Uterus (tissue), 3 donors: ENCODE measurements at regions not wholly inside any gene's neighbourhood (a gene's known extent, or its start where the extent isn't known, plus 50 kb on each side); places are given as distances from the start of the nearest gene placed in this dataset.

Source experiments
- DNase-seq, 2 donors: peaks; one replicate each; pipeline ENCODE4 v3.0.0-alpha.2; 2019 to 2020
- H3K27ac ChIP-seq, 2 donors: fragments of 200-600 bp; sonication (generic); 1 replicate in 1 of 2; 2 replicates in 1 of 2; pipeline ENCODE4 v1.5.1; 2016 to 2018
- H3K27me3 ChIP-seq, 2 donors: fragments of 200-600 bp; sonication (generic); one replicate each; pipeline ENCODE4 v1.5.1; 2018 to 2019; ENCODE audit warnings: control low read depth in 1 of 2
- H3K36me3 ChIP-seq, 2 donors: fragments of 200-600 bp; sonication (generic); one replicate each; pipeline ENCODE4 v1.5.1; 2019; ENCODE audit warnings: control low read depth in 1 of 2
- H3K4me1 ChIP-seq, 2 donors: fragments of 200-600 bp; sonication (generic); one replicate each; pipeline ENCODE4 v1.5.1; 2018 to 2019; ENCODE audit warnings: control low read depth in 1 of 2
- H3K4me3 ChIP-seq, 2 donors: fragments of 200-600 bp; sonication (generic); 1 replicate in 1 of 2; 2 replicates in 1 of 2; pipeline ENCODE4 v1.5.1; 2018 to 2019; ENCODE audit warnings: mild to moderate bottlenecking in 1 of 2
- H3K9me3 ChIP-seq, 2 donors: fragments of 200-600 bp; sonication (generic); one replicate each; pipeline ENCODE4 v1.5.1; 2019; ENCODE audit warnings: control low read depth in 1 of 2
- CTCF ChIP-seq, 4 experiments: fragments of 200-600 bp in 2 of 4; fragments of 450-650 bp in 2 of 4; sonication (generic) in 2 of 4; IDR thresholded peaks; one replicate each; pipeline ENCODE4 v1.5.1; 2016 to 2019; ENCODE audit warnings: antibody characterized with exemption in 4 of 4, mild to moderate bottlenecking in 2 of 4, moderate library complexity in 1 of 4
- POLR2A ChIP-seq, 2 donors: fragments of 450-650 bp; IDR thresholded peaks; one replicate each; pipeline ENCODE4 v1.6.1; 2016; ENCODE audit warnings: antibody characterized with exemption in 2 of 2, mild to moderate bottlenecking in 1 of 2, moderate library complexity in 1 of 2
- intact Hi-C: fragments of 100-400 bp; cut with DNase I; formaldehyde crosslinking; loops from one replicate; pipeline ENCODE4 v1.15.1; 2023; ENCODE audit warnings: low total_unique reads
- donor health status: DM: yes; HTN: yes; CAD: no.

DNA sequence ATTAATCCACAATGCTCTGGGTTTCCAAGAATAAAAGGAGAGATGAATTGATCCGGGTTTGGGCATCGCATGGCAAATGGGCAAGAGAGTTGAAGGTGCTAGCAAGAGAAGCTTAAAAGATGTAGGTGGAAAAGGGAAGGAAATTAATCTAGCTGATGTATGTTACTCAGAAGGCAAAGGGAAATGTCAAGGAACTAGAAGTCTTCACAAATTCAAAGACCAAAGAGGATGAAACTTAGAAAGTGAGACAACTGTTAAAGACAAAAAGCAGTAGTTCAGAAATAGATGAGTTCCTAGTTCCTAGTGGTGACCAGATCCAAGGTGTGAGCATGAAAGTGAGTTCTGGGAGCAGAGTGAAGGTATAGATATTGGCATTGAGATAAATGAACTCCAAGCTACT is 228.3 kb downstream of the SEC23A start:
- DNase-seq: no peak
- Histone ChIP-seq H3K4me1 (no peaks in the 10 kb centered on the region), H3K27ac (no peak overlapping the region), H3K9me3 (no peaks in the 10 kb centered on the region), H3K4me3 (no peak overlapping the region), H3K27me3 (no peaks in the 10 kb centered on the region), H3K36me3 (no peaks in the 10 kb centered on the region)
- intact Hi-C loops: no loop called here
- no peak for TF ChIP-seq POLR2A (IDR thresholded peaks at IDR 0.05)
- TF ChIP-seq CTCF (IDR thresholded peaks at IDR 0.05): no peak

DNA sequence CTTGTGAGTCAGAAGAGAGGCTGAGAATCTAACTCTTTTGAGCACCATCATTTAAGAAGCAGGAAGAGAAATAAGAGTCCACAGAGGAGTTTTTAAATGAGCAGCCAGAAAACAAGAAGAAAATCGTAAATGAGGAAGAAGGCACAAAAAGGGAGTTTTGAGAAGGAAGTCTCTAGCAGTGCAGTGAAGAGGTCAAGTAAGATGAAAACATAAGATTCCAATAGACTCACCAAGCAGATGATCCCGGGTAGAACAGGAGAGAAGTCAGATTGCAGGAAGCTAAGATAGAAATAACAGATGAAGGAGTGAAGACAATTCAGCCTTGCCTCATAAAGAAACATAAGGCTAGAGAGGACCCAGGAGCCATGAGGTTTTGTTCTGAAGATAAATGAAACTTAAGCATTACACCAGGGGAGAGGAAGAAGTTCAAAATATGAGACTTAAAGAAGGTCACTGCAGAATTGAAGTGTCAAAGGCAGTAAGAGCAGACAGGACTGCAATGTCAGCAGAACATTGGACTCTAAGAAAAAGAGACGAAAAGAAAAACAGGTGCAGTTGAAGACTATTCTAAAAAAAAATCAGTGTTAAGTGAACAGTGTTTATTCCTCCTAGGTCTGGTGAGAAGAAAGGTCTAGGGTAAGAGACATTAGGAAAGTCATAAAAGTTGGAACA is 229.0 kb downstream of the SEC23A start:
- H3K9me3 ChIP-seq: no peaks in the 10 kb centered on the region
- no peak for TF ChIP-seq CTCF (IDR thresholded peaks at IDR 0.05)
- TF ChIP-seq POLR2A (IDR thresholded peaks at IDR 0.05): no peak
- no peak for DNase-seq
- H3K27ac ChIP-seq: no peak overlapping the region
- no peaks in the 10 kb centered on the region for H3K27me3 ChIP-seq
- H3K4me3 ChIP-seq: no peak overlapping the region
- H3K36me3 ChIP-seq: no peaks in the 10 kb centered on the region
- intact Hi-C loops: no loop called here
- H3K4me1 ChIP-seq: no peaks in the 10 kb centered on the region

DNA sequence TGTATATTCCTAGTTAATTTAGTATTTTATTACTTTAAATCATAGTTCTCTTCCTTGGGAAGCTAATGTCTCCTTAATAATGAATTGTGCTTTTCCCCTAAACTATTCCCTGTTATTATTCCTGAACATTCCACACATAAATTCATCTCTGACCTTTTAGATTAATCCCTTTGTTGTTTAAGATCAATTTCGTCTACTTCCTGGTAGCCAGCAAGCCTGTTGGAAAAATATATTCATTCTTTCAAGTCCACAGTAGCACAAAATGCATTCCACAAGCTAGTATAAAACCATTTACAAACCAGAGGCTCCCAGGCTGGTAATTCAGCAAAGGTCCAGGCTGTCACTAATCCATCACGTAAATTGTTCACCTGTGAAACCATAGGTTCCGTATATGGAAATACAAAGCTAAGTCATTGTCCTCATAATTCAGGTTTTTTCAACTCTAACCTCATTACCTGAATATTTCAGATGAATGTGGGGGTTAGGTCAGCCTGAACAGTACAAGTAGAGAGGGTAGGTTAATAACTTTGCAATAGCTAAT is 232.7 kb downstream of the SEC23A start:
- no peaks in the 10 kb centered on the region for H3K36me3 ChIP-seq
- TF ChIP-seq CTCF (IDR thresholded peaks at IDR 0.05): no peak
- no peak for DNase-seq
- intact Hi-C loops: no loop called here
- H3K9me3 ChIP-seq: no peaks in the 10 kb centered on the region
- no peak overlapping the region for H3K27ac ChIP-seq
- no peaks in the 10 kb centered on the region for H3K4me1 ChIP-seq
- no peaks in the 10 kb centered on the region for H3K27me3 ChIP-seq
- no peak overlapping the region for H3K4me3 ChIP-seq

- Histone ChIP-seq H3K9me3 (no peaks in the 10 kb centered on the region), H3K36me3 (no peaks in the 10 kb centered on the region), H3K4me1 (no peaks in the 10 kb centered on the region), H3K27ac (no peak overlapping the region), H3K4me3 (no peak overlapping the region), H3K27me3 (no peaks in the 10 kb centered on the region)
- intact Hi-C loops: no loop called here
- TF ChIP-seq CTCF (IDR thresholded peaks at IDR 0.05): no peak
- TF ChIP-seq POLR2A (IDR thresholded peaks at IDR 0.05): no peak
- no peak for DNase-seq
These were observed 234.4 kb downstream of the SEC23A start for GRCh38 chr14:38868399-38869290.

DNA sequence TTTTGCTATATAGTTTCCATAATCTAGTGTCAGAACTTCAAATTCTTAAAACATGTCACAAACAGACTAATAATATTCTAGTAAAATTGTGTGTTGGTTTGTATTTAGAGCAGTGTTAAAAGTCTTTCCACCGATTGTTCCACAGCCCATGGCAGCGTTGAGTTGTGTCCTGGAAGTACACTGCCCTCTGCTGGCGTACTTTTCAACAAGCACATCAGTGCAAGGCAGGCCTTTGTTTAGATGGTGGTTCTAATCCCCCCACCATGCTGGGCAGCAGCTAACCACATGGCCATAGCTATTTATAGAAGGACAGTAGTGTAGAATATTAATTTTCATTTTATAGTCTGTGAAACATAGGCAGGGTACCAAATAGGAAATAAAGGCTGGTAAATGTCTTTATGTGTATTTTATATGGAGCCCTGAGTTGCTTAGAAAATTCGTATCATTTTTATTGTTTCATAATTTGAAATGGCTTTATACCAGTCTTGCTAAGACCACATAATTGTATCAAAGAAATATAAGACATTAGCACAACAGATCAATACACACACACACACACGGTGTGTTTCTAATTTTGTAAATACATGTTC is 235.4 kb downstream of the SEC23A start:
- Histone ChIP-seq H3K4me1 (no peaks in the 10 kb centered on the region), H3K27me3 (no peaks in the 10 kb centered on the region), H3K27ac (no peak overlapping the region), H3K36me3 (no peaks in the 10 kb centered on the region), H3K4me3 (no peak overlapping the region), H3K9me3 (no peaks in the 10 kb centered on the region)
- intact Hi-C loops: no loop called here
- no peak for TF ChIP-seq POLR2A (IDR thresholded peaks at IDR 0.05)
- peak in 3 of 4 experiments; percentile 44 to 63 (median 56) for TF ChIP-seq CTCF (IDR thresholded peaks at IDR 0.05)
- DNase-seq: peak; percentile 32 to 50
